ENCODE measurements at regions not wholly inside any gene's neighbourhood (a gene's known extent, or its start where the extent isn't known, plus 50 kb on each side); places are given as distances from the start of the nearest gene placed in this dataset.
"Not testable (repeated sequence)": the region's sequence is repeated elsewhere in the genome, so short reads cannot be mapped to it uniquely, and the experiment has no call there.

DNA sequence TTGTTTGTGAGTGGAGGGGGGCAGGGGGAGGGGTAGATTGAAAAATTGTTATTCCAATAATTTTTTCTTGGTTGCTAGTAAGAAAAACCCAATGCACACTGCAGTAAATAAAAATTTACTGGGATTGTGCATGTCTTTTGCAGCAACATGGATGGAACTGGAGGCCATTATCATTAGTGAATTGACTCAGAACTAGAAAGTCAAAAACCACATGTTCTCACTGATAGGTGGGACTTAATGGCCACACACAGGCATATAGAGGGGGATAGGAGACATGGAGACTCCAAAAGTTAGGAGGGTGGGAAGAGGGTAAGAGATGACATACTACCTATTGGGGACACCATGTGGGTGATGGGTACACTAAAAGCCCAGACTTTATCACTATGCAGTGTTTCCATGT, 67.2 kb downstream of the BUB3 start:
- Mint-ChIP-seq H3K9me3 (peaks cover 4% of the 10 kb centered on the region), H3K27me3 (no peaks in the 10 kb centered on the region), H3K4me1 (ENCODE audit: low read depth) (no peaks in the 10 kb centered on the region), H3K27ac (no peak overlapping the region), H3K36me3 (ENCODE audit: low read depth) (peaks cover 7% of the 10 kb centered on the region), H3K4me3 (no peak overlapping the region)
- no peak for DNase-seq

DNA sequence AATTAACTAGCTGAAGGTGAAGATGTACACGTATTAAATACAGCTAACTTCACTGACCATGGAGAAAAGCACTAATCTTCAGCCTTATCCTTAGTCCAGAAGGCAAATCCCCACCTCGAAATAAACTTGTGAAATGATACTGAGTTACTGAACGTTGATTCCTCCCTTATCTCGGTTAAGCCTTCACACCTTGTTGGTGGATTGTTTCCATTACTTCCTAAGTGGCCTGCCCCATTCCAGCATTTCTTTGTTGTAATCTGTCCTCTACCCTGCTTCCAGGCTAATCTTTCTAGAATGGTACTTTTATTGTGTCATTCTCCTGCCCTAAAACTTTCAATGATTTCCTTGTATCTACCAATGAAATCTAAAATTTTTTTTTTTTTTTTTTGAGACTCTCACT, 68.6 kb downstream of the BUB3 start:
- H3K9me3 Mint-ChIP-seq = no peaks in the 10 kb centered on the region
- no peaks in the 10 kb centered on the region for H3K4me1 Mint-ChIP-seq (ENCODE audit: low read depth)
- no peak for DNase-seq
- H3K27ac Mint-ChIP-seq = no peak overlapping the region
- H3K4me3 Mint-ChIP-seq = no peak overlapping the region
- H3K27me3 Mint-ChIP-seq = no peaks in the 10 kb centered on the region
- peaks cover 3% of the 10 kb centered on the region for H3K36me3 Mint-ChIP-seq (ENCODE audit: low read depth)

DNA sequence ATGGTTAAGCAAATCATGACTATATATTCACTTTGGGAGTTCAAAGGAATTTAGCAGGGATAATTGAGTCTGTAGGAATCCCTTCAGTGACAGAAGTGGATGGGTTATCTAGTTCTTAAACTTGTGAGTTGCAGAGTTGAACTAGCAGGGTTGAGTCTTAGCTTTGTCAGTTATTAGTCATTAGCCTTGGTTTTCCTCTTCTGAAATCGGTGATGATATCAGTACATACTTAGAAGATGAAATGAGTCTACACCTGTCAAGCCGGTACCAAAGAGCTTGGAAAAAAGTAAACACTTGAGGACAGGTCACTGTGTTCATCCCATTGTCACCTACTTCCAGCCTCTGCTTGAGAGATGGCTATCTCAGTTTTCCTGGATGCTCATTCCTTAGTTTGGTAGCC, 73.5 kb downstream of the BUB3 start:
- peaks cover 13% of the 10 kb centered on the region for H3K9me3 Mint-ChIP-seq

DNA sequence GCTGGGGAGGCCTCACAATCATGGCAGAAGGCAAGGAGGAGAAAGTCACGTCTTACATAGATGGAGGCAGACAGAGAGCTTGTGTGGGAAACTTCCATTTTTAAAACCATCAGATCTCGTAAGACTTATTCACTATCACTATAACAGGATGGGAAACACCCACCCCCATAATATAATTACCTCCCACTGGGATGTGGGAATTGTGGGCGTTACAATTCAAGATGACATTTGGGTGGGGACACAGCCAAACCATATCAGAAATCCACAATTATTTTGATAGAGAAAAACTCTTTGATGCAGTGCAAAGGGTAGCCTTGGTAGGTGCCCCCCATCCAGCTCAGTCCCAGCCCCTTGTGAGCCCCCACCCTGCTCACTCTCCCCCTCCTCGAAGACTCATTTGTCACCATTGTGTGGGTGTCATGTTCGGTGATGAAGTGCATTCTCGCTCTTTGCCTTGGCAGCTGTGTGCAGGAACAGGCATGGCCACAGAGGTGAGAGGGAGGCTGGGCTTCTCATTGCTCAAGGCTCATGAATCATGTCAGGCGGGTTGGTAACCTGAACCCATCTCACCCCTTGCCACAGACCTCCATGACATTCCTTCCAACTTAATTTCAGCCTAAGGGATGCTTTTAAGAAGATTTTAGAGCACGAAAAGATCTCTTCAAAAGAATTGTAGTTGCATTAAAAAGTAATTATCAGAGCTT, 75.9 kb downstream of the BUB3 start:
- no peaks in the 10 kb centered on the region for H3K27me3 Mint-ChIP-seq
- peaks cover 23% of the 10 kb centered on the region for H3K9me3 Mint-ChIP-seq
- DNase-seq = no peak
- H3K27ac Mint-ChIP-seq = no peak overlapping the region
- H3K36me3 Mint-ChIP-seq (ENCODE audit: low read depth) = peaks cover 48% of the 10 kb centered on the region
- H3K4me3 Mint-ChIP-seq = no peak overlapping the region
- no peaks in the 10 kb centered on the region for H3K4me1 Mint-ChIP-seq (ENCODE audit: low read depth)

More for the DNA sequence above, 73.5 kb downstream of the BUB3 start:
- no peak for DNase-seq
- Mint-ChIP-seq H3K4me1 (ENCODE audit: low read depth) (no peaks in the 10 kb centered on the region), H3K4me3 (no peak overlapping the region), H3K27ac (no peak overlapping the region), H3K27me3 (no peaks in the 10 kb centered on the region), H3K36me3 (ENCODE audit: low read depth) (peaks cover 31% of the 10 kb centered on the region)

DNA sequence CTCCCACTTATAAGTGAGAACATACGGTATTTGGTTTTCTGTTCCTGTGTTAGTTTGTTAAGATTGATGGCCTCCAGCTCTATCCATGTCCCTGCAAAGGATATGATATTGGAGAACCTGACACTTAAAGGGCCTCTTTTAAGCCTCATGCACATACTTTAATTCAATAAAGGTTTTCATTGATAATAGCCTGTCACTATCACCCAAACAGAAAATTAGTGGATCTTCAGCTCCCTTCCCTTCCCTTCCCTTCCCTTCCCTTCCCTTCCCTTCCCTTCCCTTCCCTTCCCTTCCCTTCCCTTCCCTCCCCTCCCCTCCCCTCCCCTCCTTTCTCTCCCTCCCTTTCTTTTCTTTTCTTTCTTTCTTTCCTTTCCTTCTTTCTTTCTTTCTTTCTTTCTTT, 78.7 kb downstream of the BUB3 start:
- not testable (repeated sequence) for DNase-seq; H3K27me3 Mint-ChIP-seq; H3K4me3 Mint-ChIP-seq; H3K4me1 Mint-ChIP-seq (ENCODE audit: low read depth); H3K27ac Mint-ChIP-seq
- H3K36me3 Mint-ChIP-seq (ENCODE audit: low read depth) = peaks cover 56% of the 10 kb centered on the region
- peaks cover 29% of the 10 kb centered on the region for H3K9me3 Mint-ChIP-seq

DNA sequence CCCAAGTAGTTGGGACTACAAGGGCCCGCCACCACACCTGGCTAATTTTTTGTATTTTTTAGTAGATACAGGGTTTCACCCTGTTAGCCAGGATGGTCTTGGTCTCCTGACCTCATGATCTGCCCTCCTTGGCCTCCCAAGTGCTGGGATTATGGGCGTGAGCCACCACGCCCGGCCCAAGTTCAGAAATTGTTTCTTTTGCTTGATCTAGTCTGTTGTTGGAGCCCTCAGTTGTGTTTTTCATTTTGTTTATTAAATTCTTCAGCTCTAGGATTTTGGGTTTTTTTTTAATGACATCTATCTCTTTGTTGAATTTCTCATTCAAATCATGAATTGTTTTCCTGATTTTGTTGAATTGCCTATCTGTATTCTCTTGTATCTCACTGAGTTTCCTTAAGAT, 80.8 kb downstream of the BUB3 start:
- DNase-seq; H3K27ac Mint-ChIP-seq; H3K4me1 Mint-ChIP-seq (ENCODE audit: low read depth); H3K27me3 Mint-ChIP-seq; H3K4me3 Mint-ChIP-seq: not testable (repeated sequence)
- Mint-ChIP-seq H3K36me3 (ENCODE audit: low read depth) (peaks cover 49% of the 10 kb centered on the region), H3K9me3 (peaks cover 25% of the 10 kb centered on the region)

DNA sequence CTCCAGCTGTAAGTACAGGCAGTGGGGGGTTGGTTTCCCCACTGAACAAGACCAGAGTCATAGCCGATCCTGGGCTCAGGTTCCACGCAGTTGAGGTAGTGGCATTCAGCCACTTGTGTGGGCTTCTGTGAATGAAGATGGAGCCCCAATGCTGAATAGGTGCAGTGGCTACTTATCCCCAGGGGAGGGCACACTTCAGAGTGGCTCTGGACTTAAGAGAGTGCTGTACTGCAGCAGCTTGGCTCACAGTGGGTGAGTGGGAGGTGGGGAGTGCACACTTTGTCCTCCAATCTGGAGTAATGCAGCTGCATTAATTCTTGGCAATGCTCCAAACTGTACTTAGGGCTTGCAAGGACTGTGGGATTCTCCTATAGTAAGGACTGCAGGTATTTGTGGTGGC, 81.9 kb downstream of the BUB3 start:
- Mint-ChIP-seq H3K36me3 (ENCODE audit: low read depth) (peaks cover 40% of the 10 kb centered on the region), H3K27me3 (no peaks in the 10 kb centered on the region), H3K9me3 (peaks cover 25% of the 10 kb centered on the region), H3K27ac (no peak overlapping the region), H3K4me3 (no peak overlapping the region), H3K4me1 (ENCODE audit: low read depth) (peaks cover 5% of the 10 kb centered on the region)
- no peak for DNase-seq

DNA sequence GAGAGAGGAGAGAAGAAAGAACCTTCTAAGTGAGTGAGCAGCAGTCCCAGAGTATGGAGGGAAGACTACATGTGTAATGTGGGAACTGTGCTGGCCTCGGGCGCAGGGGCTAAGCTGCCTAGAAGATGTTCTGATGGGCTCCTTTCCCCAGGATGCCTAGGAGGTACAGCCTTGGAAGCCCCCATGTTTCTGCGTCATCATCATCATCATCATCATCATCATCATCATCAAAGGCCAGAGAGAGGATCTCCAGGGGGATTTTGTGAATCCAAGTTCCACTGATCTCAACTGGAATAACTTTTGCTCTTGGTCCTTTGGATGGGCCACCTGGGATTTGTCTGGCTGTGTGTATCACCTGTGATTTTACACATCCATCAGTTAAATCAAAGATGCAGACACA, 86.0 kb downstream of the BUB3 start:
- Mint-ChIP-seq H3K27ac (no peak overlapping the region), H3K4me1 (ENCODE audit: low read depth) (peaks cover 22% of the 10 kb centered on the region), H3K4me3 (no peak overlapping the region), H3K36me3 (ENCODE audit: low read depth) (peaks cover 6% of the 10 kb centered on the region), H3K9me3 (peaks cover 4% of the 10 kb centered on the region), H3K27me3 (no peaks in the 10 kb centered on the region)
- no peak for DNase-seq

DNA sequence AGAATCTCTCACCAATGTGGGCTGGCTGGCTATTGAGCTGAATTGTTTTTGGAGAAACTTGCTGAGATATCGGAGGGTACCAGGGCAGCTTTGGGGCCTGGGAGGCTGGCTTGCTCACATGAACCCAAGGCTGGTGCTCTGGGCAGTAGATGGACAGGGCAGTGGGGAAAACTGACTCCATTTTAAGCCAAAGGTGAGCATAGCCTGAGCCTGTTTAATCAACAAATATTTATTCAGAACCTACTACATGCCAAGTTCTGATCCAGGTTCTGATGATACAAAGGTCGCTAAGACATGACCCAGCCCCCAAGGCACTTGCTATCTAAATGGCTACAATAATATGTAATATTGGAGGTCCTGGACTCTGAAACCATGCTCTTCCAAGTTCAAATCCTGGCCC, 86.6 kb downstream of the BUB3 start:
- no peak overlapping the region for H3K4me3 Mint-ChIP-seq
- peaks cover under 1% of the 10 kb centered on the region for H3K36me3 Mint-ChIP-seq (ENCODE audit: low read depth)
- no peaks in the 10 kb centered on the region for H3K9me3 Mint-ChIP-seq
- H3K27me3 Mint-ChIP-seq = no peaks in the 10 kb centered on the region
- peaks cover 22% of the 10 kb centered on the region for H3K4me1 Mint-ChIP-seq (ENCODE audit: low read depth)
- H3K27ac Mint-ChIP-seq = no peak overlapping the region
- DNase-seq = no peak

DNA sequence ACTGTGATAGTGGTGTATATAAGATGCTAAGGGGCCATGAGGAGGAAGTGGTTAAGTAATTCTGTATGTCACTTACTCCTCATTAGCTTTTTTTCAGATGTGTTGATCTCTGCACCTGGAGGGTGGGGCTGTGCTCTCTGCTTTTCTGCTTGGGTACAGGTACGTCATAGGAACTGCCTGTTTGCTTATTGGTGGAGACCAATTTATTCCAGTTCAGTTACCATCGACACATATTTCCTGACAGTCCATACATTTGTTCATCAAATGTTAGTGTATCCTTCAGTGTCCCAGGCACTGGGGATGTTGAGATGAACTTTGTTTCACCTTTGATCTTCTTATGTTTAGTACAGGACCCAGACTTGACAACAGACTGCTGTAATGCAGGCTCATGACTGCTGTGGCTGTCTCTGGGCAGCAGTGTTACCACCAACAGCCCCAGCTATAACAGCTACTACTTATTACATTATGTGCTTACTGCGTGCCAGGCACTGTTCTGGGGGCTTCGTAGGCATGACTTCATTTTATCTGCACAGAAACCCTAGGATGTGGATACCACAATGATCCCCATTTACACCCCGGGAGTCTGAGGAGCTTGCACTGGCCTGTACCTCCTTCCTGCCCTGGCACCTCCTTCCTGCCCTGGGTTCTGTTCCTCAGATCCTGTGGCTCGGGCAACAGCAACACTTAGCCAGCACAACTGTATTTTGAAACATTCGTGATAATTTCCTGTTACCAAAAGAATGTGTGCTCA, 87.4 kb downstream of the BUB3 start:
- Mint-ChIP-seq H3K4me3 (no peak overlapping the region), H3K27me3 (no peaks in the 10 kb centered on the region), H3K4me1 (ENCODE audit: low read depth) (peaks cover 22% of the 10 kb centered on the region), H3K27ac (peak overlapping the region; percentile 90), H3K36me3 (ENCODE audit: low read depth) (no peaks in the 10 kb centered on the region), H3K9me3 (no peaks in the 10 kb centered on the region)
- DNase-seq = peak; percentile 51

DNA sequence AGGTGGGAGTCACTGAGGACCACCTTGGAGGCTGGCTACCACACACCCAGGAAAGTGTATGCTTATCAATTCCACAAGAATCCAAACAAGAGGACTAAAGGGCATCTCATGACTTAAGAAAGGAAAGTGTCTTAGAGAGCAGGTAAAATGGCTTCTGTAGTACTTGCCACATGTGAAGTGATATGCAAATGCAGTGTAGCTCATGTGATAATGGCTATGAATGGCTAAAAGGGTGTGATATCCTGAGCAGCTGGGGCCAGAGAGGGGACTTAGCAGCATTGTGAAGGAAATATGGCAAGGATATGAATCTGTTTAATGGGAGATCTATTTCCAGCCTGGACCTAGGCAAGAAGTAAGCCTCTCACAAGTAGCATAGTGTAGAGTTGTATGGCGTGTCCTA, 90.5 kb downstream of the BUB3 start:
- H3K36me3 Mint-ChIP-seq (ENCODE audit: low read depth) = no peaks in the 10 kb centered on the region
- H3K27ac Mint-ChIP-seq = no peak overlapping the region
- no peaks in the 10 kb centered on the region for H3K27me3 Mint-ChIP-seq
- H3K4me3 Mint-ChIP-seq = no peak overlapping the region
- no peaks in the 10 kb centered on the region for H3K9me3 Mint-ChIP-seq
- peaks cover 25% of the 10 kb centered on the region for H3K4me1 Mint-ChIP-seq (ENCODE audit: low read depth)
- no peak for DNase-seq

DNA sequence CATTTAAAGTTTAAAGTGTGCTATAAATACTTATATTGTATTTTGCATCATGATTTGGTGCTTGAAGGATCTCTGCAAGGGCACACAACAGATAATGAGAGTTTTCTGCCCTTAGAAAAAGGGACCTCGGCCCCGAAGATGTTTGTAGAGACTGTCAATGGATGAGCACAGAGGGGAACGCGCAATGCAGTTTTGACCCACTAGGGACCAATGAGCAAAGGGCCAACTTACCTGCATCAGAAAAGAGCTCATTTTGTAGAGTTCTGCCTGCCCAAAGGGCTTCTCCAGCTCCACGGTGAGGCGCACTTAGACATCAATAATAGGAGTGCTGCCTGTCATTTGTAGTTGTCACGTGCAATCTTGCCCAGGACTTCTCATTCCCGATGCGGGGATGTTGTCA, 91.1 kb downstream of the BUB3 start:
- no peaks in the 10 kb centered on the region for H3K27me3 Mint-ChIP-seq
- peaks cover 25% of the 10 kb centered on the region for H3K4me1 Mint-ChIP-seq (ENCODE audit: low read depth)
- no peak overlapping the region for H3K27ac Mint-ChIP-seq
- no peak for DNase-seq
- H3K4me3 Mint-ChIP-seq = no peak overlapping the region
- no peaks in the 10 kb centered on the region for H3K36me3 Mint-ChIP-seq (ENCODE audit: low read depth)
- H3K9me3 Mint-ChIP-seq = no peaks in the 10 kb centered on the region

DNA sequence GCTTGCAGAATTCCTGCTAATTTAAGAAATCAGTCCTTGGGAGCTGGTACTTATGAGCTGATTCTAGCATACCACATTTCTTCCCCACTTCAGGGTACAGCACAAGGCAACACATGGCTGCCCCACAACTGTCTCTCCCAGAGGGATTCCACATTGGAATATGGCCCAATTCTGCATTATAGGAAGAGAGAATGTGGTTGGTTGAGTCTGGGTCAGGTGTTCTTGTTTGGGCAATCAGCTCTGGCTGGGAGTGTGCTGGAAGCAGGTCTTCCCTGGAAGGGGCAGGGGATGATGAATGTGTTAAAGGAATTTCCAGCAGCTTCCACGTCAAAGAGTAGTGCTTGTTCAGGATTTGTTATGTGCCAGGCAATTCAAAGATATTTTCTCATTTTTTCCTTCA, 95.7 kb downstream of the BUB3 start:
- no peak for DNase-seq
- Mint-ChIP-seq H3K36me3 (ENCODE audit: low read depth) (no peaks in the 10 kb centered on the region), H3K27me3 (no peaks in the 10 kb centered on the region), H3K4me1 (ENCODE audit: low read depth) (peaks cover 3% of the 10 kb centered on the region), H3K27ac (no peak overlapping the region), H3K4me3 (no peak overlapping the region), H3K9me3 (no peaks in the 10 kb centered on the region)

DNA sequence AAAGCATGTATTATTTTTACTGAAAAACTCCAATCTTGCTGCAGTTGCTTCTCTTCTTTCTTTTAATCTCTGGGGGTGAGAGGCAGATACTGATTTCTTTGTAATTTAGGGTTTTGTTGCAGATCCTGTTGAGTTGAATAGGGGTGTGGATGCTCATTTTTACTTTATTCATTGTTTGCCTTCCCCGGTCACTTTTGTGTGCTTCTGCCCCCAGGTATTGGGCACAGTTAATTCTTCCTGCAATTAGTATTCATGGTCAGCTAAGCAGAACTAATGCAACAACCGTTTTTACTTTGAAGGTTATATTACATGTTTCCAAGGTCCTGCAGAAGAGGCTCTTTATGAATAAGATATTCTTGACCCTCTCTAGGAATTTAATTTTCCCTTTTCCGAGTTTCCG, 96.4 kb downstream of the BUB3 start:
- Mint-ChIP-seq H3K36me3 (ENCODE audit: low read depth) (no peaks in the 10 kb centered on the region), H3K27me3 (no peaks in the 10 kb centered on the region), H3K9me3 (no peaks in the 10 kb centered on the region), H3K27ac (no peak overlapping the region), H3K4me1 (ENCODE audit: low read depth) (peaks cover 3% of the 10 kb centered on the region), H3K4me3 (no peak overlapping the region)
- DNase-seq = no peak

DNA sequence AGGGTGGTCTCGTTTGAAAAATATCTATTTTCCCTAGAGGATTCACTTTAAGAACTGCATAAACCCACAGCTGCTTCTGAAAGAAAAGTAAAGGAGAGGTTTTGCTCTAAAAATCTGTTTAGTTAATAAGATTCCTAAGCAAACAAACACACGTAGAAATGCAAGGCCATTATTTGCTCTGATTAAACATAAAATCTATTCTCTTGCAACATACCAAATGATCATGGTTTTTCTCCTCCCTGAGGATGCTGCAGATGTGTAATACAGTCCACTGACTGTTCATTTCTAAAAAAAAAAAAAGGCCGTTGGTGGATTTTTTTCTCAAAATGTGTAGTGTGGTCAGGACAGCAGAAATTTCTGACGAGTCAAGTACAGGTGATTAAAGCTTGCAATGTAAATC, 98.6 kb downstream of the BUB3 start:
- Mint-ChIP-seq H3K4me3 (no peak overlapping the region), H3K27ac (no peak overlapping the region), H3K9me3 (no peaks in the 10 kb centered on the region), H3K4me1 (ENCODE audit: low read depth) (peaks cover 3% of the 10 kb centered on the region), H3K36me3 (ENCODE audit: low read depth) (no peaks in the 10 kb centered on the region), H3K27me3 (no peaks in the 10 kb centered on the region)
- DNase-seq = no peak
